ENCODE measurements at regions not wholly inside any gene's neighbourhood (a gene's known extent, or its start where the extent isn't known, plus 50 kb on each side); places are given as distances from the start of the nearest gene placed in this dataset.

GRCh38 chr20:22285555-22285954, 298.8 kb downstream of the FOXA2 start:
- TF ChIP-seq, protein P1, sequence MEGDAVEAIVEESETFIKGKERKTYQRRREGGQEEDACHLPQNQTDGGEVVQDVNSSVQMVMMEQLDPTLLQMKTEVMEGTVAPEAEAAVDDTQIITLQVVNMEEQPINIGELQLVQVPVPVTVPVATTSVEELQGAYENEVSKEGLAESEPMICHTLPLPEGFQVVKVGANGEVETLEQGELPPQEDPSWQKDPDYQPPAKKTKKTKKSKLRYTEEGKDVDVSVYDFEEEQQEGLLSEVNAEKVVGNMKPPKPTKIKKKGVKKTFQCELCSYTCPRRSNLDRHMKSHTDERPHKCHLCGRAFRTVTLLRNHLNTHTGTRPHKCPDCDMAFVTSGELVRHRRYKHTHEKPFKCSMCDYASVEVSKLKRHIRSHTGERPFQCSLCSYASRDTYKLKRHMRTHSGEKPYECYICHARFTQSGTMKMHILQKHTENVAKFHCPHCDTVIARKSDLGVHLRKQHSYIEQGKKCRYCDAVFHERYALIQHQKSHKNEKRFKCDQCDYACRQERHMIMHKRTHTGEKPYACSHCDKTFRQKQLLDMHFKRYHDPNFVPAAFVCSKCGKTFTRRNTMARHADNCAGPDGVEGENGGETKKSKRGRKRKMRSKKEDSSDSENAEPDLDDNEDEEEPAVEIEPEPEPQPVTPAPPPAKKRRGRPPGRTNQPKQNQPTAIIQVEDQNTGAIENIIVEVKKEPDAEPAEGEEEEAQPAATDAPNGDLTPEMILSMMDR (IDR thresholded peaks at IDR 0.05) = no peak
- TF ChIP-seq POLR2A (IDR thresholded peaks at IDR 0.05) (no peak), POLR2AphosphoS5 (IDR thresholded peaks at IDR 0.05) (no peak)

All from upper lobe of left lung (tissue), 4 donors.